ENCODE measurements at regions not wholly inside any gene's neighbourhood (a gene's known extent, or its start where the extent isn't known, plus 50 kb on each side); places are given as distances from the start of the nearest gene placed in this dataset.
"Not testable (repeated sequence)": the region's sequence is repeated elsewhere in the genome, so short reads cannot be mapped to it uniquely, and the experiment has no call there.

DNA sequence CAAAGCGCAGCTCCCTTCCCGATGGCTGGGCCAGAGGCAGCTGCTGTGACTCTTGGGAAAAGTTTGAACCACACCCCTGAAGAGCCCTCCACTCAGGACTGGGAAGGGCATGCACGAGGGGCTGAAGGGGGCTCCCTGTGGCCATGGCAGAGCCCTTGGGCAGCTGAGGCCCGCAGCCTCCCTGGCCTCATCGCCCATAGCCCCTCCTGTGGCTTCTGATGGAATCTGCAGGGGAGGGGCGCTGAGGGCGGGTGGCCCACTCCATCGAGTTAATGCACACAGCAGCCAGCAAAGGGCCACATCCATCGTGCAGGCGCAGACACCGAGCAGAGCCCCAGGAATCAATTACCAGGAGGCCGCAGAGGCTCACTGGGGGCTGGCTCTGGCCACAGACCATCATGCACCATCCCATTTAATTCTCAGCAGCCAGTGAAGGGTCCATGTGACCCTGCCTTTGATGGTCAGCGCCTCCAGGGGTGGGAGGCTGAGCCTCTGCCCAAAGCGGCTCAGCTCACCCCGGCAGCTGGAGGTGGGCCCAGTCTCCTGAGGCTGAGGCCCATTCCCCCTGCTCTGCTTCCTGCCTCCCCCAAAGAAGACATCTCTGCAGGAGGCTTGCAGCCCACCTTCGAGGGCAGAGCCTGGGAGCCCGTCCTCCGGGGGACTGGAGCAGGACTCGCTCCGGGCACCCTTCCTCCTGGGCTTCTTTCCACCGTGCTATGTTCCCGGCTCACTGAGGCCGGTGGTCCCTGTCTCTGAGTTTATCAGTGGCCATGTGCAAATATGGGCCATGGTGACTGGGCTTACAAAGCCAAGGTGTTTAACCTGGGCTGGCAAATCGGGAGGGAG is 1410.2 kb downstream of the BRD1 start:
- no peak for TF ChIP-seq CTCF (IDR thresholded peaks at IDR 0.05; ENCODE audit: borderline replicate concordance, insufficient read depth, low read depth, low read length)
- H3K4me3 ChIP-seq (ENCODE audit: low read depth, low read length): no peak overlapping the region

GRCh38 chr22:48416396-48417224 is 1411.1 kb downstream of the BRD1 start:
- TF ChIP-seq CTCF (IDR thresholded peaks at IDR 0.05; ENCODE audit: borderline replicate concordance, insufficient read depth, low read depth, low read length): no peak

DNA sequence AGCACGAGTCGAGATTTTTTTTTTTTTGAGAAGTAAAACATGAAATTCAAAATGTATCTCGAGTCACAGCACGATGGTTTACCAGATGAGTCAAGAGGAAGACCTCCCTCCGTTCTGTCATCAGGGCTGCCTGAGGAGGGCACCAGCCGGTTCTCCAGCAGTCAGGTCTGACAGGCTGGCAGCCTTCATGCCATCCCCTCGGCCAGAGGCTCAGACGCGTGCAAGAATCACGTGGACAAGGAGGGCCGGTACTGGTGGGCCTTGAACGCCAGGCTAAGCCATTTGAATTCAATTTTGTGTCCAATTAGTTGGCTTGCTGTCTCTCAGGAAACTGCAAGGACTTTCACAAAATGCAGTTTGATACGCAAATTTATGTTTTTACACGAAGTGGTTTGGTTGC is 1412.2 kb downstream of the BRD1 start:
- TF ChIP-seq CTCF (IDR thresholded peaks at IDR 0.05; ENCODE audit: borderline replicate concordance, insufficient read depth, low read depth, low read length): no peak
- H3K4me3 ChIP-seq (ENCODE audit: low read depth, low read length): no peak overlapping the region

More at GRCh38 chr22:48416396-48417224, 1411.1 kb downstream of the BRD1 start:
- H3K4me3 ChIP-seq (ENCODE audit: low read depth, low read length): no peak overlapping the region

DNA sequence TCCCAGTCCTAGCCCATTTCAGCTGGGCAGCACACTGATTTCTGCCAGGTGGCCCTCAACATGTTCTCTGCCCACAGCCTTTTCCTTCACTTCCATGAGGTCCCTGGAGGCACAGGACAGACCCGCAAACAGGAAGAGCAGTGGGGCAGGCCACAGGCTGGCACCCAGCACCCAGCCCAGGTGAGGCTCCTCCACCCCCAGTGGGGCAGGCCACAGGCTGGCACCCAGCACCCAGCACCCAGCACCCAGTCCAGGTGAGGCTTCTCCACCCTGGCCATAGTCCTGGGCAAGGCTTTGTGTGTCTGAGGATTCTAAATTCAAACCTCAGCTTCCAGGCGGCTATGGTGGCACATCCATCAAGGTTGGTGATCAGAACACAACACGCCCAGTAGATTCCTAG is 1413.0 kb downstream of the BRD1 start:
- no peak for TF ChIP-seq CTCF (IDR thresholded peaks at IDR 0.05; ENCODE audit: borderline replicate concordance, insufficient read depth, low read depth, low read length)
- H3K4me3 ChIP-seq (ENCODE audit: low read depth, low read length): no peak overlapping the region

DNA sequence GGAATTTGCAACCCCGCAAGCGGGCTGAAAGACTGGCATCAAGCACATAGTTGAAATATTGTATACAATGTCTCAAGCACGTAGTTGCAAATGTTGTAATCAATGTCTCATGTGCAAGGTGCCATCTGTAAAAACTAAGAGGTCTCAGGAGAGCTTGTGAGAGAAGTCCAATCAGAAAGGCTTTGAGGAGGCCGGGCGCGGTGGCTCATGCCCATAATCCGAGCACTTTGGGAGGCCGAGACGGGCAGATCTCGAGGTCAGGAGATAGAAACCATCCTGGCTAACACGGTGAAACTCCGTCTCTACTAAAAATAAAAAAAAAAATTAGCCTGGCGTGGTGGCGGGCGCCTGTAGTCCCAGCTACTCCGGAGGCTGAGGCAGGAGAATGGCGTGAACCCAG is 1414.7 kb downstream of the BRD1 start:
- not testable (repeated sequence) for H3K4me3 ChIP-seq (ENCODE audit: low read depth, low read length)

DNA sequence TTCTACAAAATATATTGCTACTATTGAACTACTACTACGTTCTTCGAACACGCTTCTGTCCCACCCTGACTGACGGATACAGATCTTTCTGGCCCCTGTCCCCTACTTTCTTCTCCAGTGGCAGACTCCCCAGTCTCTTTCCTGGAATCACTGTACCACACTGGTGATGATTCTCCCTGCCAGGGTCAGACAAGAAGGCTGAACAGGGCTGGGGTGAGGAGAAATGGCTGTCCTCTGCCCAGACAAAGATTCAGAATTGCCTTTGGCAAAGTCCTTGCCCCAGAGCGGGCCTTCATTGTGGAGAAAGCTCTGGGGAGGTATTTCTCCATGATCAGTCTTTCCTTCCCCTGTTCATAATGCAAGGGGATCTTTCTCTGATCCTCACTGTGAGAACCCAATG is 1417.1 kb downstream of the BRD1 start:
- no peak for TF ChIP-seq CTCF (IDR thresholded peaks at IDR 0.05; ENCODE audit: borderline replicate concordance, insufficient read depth, low read depth, low read length)
- no peak overlapping the region for H3K4me3 ChIP-seq (ENCODE audit: low read depth, low read length)

DNA sequence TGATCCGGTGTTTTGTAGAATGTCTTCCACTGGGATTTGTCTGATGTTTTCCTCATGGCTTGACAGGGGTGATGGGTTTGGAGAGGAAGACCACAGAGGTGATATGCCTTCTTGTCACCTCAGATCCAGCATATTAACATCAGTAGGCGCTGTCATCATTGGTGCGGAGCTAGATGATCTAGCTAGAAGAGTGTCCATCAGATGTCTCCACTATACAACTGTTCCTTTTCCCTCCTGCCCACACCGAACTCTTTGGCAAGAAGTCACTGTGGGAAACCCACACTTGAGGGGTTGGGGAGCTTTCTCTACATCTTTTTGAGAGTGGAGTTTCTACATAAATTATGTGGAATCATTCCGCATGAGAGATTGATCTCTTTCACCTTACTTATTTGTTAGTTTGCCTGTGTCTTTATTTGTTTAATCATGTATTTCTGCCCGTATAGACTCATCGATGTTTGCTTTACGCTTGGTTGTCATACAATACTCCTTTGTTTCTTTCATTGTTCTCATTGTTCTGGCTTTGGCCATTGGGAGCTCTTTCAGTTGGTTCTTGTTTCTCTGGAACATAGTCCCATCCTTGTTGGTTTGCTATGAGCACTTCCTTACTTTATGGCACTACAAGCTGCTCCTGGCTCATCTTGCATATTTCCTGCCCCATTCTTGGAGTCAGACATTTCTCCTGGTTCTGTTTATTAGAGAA is 1420.3 kb downstream of the BRD1 start:
- no peak for TF ChIP-seq CTCF (IDR thresholded peaks at IDR 0.05; ENCODE audit: borderline replicate concordance, insufficient read depth, low read depth, low read length)
- no peak overlapping the region for H3K4me3 ChIP-seq (ENCODE audit: low read depth, low read length)
